ENCODE measurements at regions not wholly inside any gene's neighbourhood (a gene's known extent, or its start where the extent isn't known, plus 50 kb on each side); places are given as distances from the start of the nearest gene placed in this dataset.

DNA sequence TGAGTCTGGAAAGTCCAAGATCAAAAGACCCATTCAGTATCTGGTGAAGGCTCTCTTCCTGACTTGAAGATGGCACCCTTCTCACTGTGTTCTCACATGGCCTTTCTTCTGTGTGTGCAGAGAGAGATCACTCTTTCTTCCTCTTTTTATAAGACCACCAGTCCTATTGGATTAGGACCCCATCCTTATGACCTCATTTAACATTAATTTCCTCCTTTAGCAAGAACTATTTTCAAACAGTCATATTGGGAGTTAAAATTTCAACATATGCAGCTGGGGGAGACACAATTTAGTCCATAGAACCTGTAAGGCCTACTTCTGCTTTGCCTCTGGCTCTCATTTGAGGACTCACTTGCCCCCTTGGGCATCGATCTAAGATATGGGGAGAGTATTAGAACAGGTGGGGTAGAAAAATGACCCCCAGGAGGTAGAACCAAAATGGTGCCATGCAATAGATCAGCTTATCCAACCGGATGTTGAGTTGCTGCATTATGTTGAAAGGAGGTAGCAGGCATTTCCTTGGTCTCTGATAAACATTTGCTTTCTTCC is 78.4 kb upstream of the ATXN1 start:
- TF ChIP-seq, protein P1, sequence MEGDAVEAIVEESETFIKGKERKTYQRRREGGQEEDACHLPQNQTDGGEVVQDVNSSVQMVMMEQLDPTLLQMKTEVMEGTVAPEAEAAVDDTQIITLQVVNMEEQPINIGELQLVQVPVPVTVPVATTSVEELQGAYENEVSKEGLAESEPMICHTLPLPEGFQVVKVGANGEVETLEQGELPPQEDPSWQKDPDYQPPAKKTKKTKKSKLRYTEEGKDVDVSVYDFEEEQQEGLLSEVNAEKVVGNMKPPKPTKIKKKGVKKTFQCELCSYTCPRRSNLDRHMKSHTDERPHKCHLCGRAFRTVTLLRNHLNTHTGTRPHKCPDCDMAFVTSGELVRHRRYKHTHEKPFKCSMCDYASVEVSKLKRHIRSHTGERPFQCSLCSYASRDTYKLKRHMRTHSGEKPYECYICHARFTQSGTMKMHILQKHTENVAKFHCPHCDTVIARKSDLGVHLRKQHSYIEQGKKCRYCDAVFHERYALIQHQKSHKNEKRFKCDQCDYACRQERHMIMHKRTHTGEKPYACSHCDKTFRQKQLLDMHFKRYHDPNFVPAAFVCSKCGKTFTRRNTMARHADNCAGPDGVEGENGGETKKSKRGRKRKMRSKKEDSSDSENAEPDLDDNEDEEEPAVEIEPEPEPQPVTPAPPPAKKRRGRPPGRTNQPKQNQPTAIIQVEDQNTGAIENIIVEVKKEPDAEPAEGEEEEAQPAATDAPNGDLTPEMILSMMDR (IDR thresholded peaks at IDR 0.05), result no peak
- Histone ChIP-seq H3K4me3 (no peak overlapping the region), H3K4me1 (no peaks in the 10 kb centered on the region), H3K36me3 (no peaks in the 10 kb centered on the region), H3K27ac (no peak overlapping the region), H3K27me3 (ENCODE audit: low read depth) (no peaks in the 10 kb centered on the region), H3K9me3 (no peaks in the 10 kb centered on the region)
- intact Hi-C loops (cut with DNase I), result no loop called here
- ATAC-seq (no peak), DNase-seq (no peak)

DNA sequence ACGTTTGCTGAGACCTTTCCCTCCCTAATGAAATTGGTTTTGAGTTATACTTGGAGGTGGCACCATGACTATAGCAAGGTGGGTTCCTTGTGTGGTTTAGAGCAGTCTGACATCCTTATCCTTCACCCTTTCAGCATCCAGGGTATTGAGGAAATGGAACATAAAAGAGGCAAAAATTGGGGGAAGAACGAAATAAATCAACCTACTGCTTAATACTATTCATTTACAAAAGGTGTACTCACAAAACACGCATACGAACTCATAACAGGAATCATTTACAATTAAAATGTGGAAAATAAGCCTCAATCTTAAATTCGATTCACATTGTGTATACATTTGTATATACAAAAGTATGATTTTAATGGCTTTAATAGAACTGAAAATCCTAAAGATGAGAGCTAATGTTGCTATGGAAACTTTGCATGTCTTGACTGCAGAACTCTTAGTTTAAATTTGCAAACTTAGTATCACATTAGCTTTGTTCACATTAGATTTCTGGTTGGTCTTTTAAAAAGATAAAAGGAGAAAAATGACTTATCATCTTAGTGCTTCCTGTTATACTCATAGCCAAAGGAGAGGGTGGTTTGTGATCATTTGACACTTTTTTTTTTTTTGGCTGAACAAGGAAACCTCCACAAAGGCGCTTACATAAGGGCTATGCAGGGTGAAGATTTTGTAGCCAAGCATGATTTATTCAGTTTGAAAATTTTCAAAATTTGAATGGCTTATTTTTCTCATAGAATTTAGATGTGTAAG is 76.1 kb upstream of the ATXN1 start:
- ATAC-seq, result no peak
- no peaks in the 10 kb centered on the region for H3K9me3 ChIP-seq
- H3K36me3 ChIP-seq, result no peaks in the 10 kb centered on the region
- no peaks in the 10 kb centered on the region for H3K4me1 ChIP-seq
- no peaks in the 10 kb centered on the region for H3K27me3 ChIP-seq (ENCODE audit: low read depth)
- H3K4me3 ChIP-seq, result no peak overlapping the region
- DNase-seq, result no peak
- TF ChIP-seq, protein P1 (IDR thresholded peaks at IDR 0.05), result no peak
- H3K27ac ChIP-seq, result peak overlapping the region; percentile 57
- intact Hi-C loops (cut with DNase I), result no loop called here

DNA sequence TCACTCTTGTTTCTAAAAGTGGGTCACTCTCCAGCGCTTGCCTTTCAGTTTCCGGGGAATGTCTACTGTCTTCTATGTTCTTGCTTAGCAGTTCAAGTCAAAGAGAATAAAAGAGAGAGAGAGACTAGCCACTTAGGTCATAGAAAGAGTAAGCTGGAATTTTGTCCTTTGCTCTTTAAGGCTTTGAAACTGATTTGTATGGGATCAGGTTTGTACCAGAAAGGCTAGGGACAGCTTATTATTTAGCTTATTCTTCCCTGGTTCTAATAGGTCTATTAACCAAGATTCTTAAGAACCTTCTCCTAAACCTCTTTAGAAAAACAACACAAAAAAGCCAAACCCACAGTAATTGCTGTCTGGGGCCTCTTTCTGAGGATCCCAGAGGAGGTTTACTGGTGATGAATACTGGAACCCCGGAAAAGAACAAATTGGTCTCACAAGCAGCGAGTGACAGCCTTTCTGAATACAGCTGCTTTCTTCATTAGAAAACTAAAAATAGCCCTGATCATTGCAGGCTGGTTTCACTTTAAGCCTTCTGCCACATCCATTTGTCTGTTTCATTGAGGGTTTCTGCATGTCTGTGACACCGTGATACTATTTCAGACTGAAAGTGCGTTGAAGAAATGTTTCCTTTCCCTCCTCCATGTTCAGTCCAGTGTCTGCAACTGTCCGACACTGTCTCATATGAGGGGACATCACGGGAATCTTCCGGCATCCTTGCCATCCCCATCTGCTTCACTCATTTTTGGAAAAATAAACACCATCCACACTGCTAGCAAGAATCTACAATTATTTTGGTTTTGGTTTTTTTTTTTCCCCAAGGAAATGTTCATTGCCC is 75.1 kb upstream of the ATXN1 start:
- Histone ChIP-seq H3K9me3 (no peaks in the 10 kb centered on the region), H3K27ac (peak overlapping the region; percentile 57), H3K27me3 (ENCODE audit: low read depth) (no peaks in the 10 kb centered on the region), H3K36me3 (no peaks in the 10 kb centered on the region), H3K4me1 (no peaks in the 10 kb centered on the region), H3K4me3 (peak overlapping the region; percentile 17)
- intact Hi-C loops (cut with DNase I), result no loop called here
- TF ChIP-seq, protein P1 (IDR thresholded peaks at IDR 0.05), result no peak
- ATAC-seq, result no peak
- no peak for DNase-seq

DNA sequence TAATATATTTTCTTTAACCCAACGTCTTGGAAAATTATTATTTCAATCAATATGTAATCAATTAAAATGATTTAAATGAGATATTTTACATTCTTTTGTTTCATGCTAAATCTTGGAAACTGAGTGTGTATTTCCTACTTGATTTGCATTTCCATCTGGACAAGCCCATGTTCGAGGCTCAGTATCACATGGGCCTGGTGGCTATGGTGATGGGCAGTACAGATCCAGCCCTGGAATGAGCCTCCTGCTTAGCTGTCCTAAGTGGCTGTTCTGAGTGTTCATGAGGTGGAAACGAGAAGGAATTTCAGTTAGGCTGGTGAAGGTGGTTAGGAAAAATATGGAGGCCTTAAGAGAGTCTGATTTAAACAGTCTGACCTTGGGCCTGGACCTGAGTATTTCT is 73.0 kb upstream of the ATXN1 start:
- Histone ChIP-seq H3K27ac (no peak overlapping the region), H3K36me3 (no peaks in the 10 kb centered on the region), H3K9me3 (no peaks in the 10 kb centered on the region), H3K4me3 (no peak overlapping the region), H3K4me1 (no peaks in the 10 kb centered on the region), H3K27me3 (ENCODE audit: low read depth) (no peaks in the 10 kb centered on the region)
- ATAC-seq, result no peak
- intact Hi-C loops (cut with DNase I), result no loop called here
- TF ChIP-seq, protein P1 (IDR thresholded peaks at IDR 0.05), result no peak
- no peak for DNase-seq

DNA sequence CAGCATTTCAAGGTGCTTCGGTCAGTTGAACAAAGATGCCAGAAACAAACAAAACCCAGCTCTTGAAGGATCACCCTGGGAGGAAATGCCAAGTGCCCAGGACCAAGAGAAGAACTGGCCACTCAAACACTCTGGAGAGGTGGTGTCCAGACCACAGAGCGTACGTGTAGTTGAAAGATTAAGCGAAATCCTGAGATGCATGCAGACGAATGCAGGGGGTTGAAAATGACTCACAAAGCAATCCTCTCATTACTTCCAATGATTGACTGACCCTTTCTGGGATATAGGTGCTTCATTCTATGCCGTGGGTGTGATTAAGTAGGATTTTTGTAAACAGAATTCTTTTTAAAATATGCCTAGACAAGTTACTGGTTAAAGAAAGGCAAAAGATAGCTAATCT is 71.5 kb upstream of the ATXN1 start:
- H3K27ac ChIP-seq, result no peak overlapping the region
- TF ChIP-seq, protein P1 (IDR thresholded peaks at IDR 0.05), result no peak
- no peaks in the 10 kb centered on the region for H3K27me3 ChIP-seq (ENCODE audit: low read depth)
- DNase-seq, result no peak
- H3K9me3 ChIP-seq, result no peaks in the 10 kb centered on the region
- no peaks in the 10 kb centered on the region for H3K4me1 ChIP-seq
- H3K36me3 ChIP-seq, result no peaks in the 10 kb centered on the region
- intact Hi-C loops (cut with DNase I), result no loop called here
- ATAC-seq, result no peak
- no peak overlapping the region for H3K4me3 ChIP-seq

Measured in lower lobe of right lung (tissue), 2 donors.